ENCODE measurements at regions not wholly inside any gene's neighbourhood (a gene's known extent, or its start where the extent isn't known, plus 50 kb on each side); places are given as distances from the start of the nearest gene placed in this dataset.

- DNase-seq: no peak
- Mint-ChIP-seq H3K9me3 (peaks cover 40% of the 10 kb centered on the region), H3K27ac (no peak overlapping the region), H3K4me1 (peaks cover 23% of the 10 kb centered on the region), H3K27me3 (ENCODE audit: insufficient read depth) (no peaks in the 10 kb centered on the region), H3K36me3 (ENCODE audit: low read depth) (peaks cover 17% of the 10 kb centered on the region), H3K4me3 (no peak overlapping the region)
- H3K27me3 ChIP-seq (ENCODE audit: control insufficient read depth, insufficient read depth, low read length, poor library complexity, severe bottlenecking): no peaks in the 10 kb centered on the region
- H3K4me1 ChIP-seq (ENCODE audit: control insufficient read depth, insufficient read depth, low read length): no peaks in the 10 kb centered on the region
- WGBS, 2 experiments (ENCODE audit: insufficient coverage in 1 of 2, insufficient read length in 1 of 2): 42% methylated on average over 2 of the region's 2 CpGs; no CpG with 5 or more reads in 1 of the 2 experiments
- peaks cover 3% of the 10 kb centered on the region for H3K9me3 ChIP-seq (ENCODE audit: control insufficient read depth, low read length)
- H3K9ac ChIP-seq (ENCODE audit: extremely low read depth, low read length, poor library complexity, severe bottlenecking): no peak overlapping the region
- TF ChIP-seq, protein P1, sequence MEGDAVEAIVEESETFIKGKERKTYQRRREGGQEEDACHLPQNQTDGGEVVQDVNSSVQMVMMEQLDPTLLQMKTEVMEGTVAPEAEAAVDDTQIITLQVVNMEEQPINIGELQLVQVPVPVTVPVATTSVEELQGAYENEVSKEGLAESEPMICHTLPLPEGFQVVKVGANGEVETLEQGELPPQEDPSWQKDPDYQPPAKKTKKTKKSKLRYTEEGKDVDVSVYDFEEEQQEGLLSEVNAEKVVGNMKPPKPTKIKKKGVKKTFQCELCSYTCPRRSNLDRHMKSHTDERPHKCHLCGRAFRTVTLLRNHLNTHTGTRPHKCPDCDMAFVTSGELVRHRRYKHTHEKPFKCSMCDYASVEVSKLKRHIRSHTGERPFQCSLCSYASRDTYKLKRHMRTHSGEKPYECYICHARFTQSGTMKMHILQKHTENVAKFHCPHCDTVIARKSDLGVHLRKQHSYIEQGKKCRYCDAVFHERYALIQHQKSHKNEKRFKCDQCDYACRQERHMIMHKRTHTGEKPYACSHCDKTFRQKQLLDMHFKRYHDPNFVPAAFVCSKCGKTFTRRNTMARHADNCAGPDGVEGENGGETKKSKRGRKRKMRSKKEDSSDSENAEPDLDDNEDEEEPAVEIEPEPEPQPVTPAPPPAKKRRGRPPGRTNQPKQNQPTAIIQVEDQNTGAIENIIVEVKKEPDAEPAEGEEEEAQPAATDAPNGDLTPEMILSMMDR (conservative IDR thresholded peaks at IDR 0.05): no peak
- H3K36me3 ChIP-seq (ENCODE audit: control insufficient read depth, insufficient read depth, low read length): no peaks in the 10 kb centered on the region
- H3K4me3 ChIP-seq (ENCODE audit: low read length): no peak overlapping the region
- H3K27ac ChIP-seq (ENCODE audit: low read depth, low read length): no peak overlapping the region
Measured at GRCh38 chr3:145557405-145557804, 603.6 kb downstream of the PLOD2 start.

GRCh38 chr3:145578471-145578870, 582.5 kb downstream of the PLOD2 start:
- Histone ChIP-seq H3K36me3 (ENCODE audit: control insufficient read depth, insufficient read depth, low read length) (no peaks in the 10 kb centered on the region), H3K9me3 (ENCODE audit: control insufficient read depth, low read length) (no peaks in the 10 kb centered on the region), H3K4me1 (ENCODE audit: control insufficient read depth, insufficient read depth, low read length) (no peaks in the 10 kb centered on the region), H3K9ac (ENCODE audit: extremely low read depth, low read length, poor library complexity, severe bottlenecking) (no peak overlapping the region), H3K4me3 (ENCODE audit: low read length) (no peak overlapping the region), H3K27me3 (ENCODE audit: control insufficient read depth, insufficient read depth, low read length, poor library complexity, severe bottlenecking) (no peaks in the 10 kb centered on the region), H3K27ac (ENCODE audit: low read depth, low read length) (no peak overlapping the region)
- no peak overlapping the region for H3K27ac Mint-ChIP-seq
- H3K4me3 Mint-ChIP-seq: no peak overlapping the region
- TF ChIP-seq, protein P1 (conservative IDR thresholded peaks at IDR 0.05): no peak
- DNase-seq: no peak
- H3K27me3 Mint-ChIP-seq (ENCODE audit: insufficient read depth): no peaks in the 10 kb centered on the region
- no peaks in the 10 kb centered on the region for H3K36me3 Mint-ChIP-seq (ENCODE audit: low read depth)
- 89 to 100% methylated on average over 1 of the region's 1 CpG for WGBS, 2 experiments (ENCODE audit: insufficient coverage in 1 of 2, insufficient read length in 1 of 2)
- H3K9me3 Mint-ChIP-seq: no peaks in the 10 kb centered on the region
- H3K4me1 Mint-ChIP-seq: no peaks in the 10 kb centered on the region

DNA sequence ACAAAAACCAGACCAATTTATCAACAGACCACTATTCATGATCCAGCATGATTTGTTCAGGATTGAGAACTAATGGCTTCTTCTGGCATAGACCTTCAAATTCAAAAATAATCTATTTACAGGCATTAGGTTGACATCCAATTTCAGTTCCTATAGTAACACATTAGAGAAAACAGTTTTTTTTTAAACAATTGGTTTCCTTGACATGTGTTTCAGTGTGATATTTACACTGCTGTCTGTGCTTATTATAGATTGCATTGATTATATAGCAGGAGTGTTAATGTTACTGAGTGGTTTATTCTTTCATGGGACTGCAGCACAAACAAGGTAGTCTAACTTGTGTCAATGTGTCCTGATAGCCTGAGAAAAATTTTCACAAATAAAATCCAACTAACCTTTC, 579.3 kb downstream of the PLOD2 start:
- no peaks in the 10 kb centered on the region for H3K9me3 ChIP-seq (ENCODE audit: control insufficient read depth, low read length)
- H3K4me1 Mint-ChIP-seq: no peaks in the 10 kb centered on the region
- no peaks in the 10 kb centered on the region for H3K27me3 Mint-ChIP-seq (ENCODE audit: insufficient read depth)
- H3K4me1 ChIP-seq (ENCODE audit: control insufficient read depth, insufficient read depth, low read length): no peaks in the 10 kb centered on the region
- H3K9ac ChIP-seq (ENCODE audit: extremely low read depth, low read length, poor library complexity, severe bottlenecking): no peak overlapping the region
- H3K27ac ChIP-seq (ENCODE audit: low read depth, low read length): no peak overlapping the region
- H3K9me3 Mint-ChIP-seq: no peaks in the 10 kb centered on the region
- H3K27me3 ChIP-seq (ENCODE audit: control insufficient read depth, insufficient read depth, low read length, poor library complexity, severe bottlenecking): no peaks in the 10 kb centered on the region
- no peak overlapping the region for H3K4me3 ChIP-seq (ENCODE audit: low read length)
- TF ChIP-seq, protein P1 (conservative IDR thresholded peaks at IDR 0.05): no peak
- no peak overlapping the region for H3K4me3 Mint-ChIP-seq
- H3K36me3 ChIP-seq (ENCODE audit: control insufficient read depth, insufficient read depth, low read length): no peaks in the 10 kb centered on the region
- no peak for DNase-seq
- H3K27ac Mint-ChIP-seq: no peak overlapping the region
- H3K36me3 Mint-ChIP-seq (ENCODE audit: low read depth): no peaks in the 10 kb centered on the region
